Mesendoderm (in vitro differentiated cells): ENCODE measurements at regions not wholly inside any gene's neighbourhood (a gene's known extent, or its start where the extent isn't known, plus 50 kb on each side); places are given as distances from the start of the nearest gene placed in this dataset.

Experiments
- DNase-seq: peaks from one replicate; pipeline ENCODE4 v3.0.0; 2013
- H2AK5ac ChIP-seq: 2 replicates; pipeline ENCODE4 v1.6.1; 2013; ENCODE audit warnings: low read length, inconsistent platforms
- H2BK120ac ChIP-seq: 2 replicates; pipeline ENCODE4 v1.6.1; 2013; ENCODE audit warnings: low read depth, mild to moderate bottlenecking, low read length, moderate library complexity, mixed read lengths
- H2BK15ac ChIP-seq: replicated peaks from 2 replicates; pipeline ENCODE4 v1.6.1; 2013; ENCODE audit warnings: low read depth, mild to moderate bottlenecking, moderate library complexity
- H2BK5ac ChIP-seq: 2 replicates; pipeline ENCODE4 v1.6.1; 2013; ENCODE audit warnings: low read length, inconsistent platforms
- H3K18ac ChIP-seq: 2 replicates; pipeline ENCODE4 v1.6.1; 2013; ENCODE audit warnings: mild to moderate bottlenecking, low read length, mixed read lengths
- H3K23ac ChIP-seq: one replicate; pipeline ENCODE4 v1.6.1; 2013; ENCODE audit warnings: low read length
- H3K27ac ChIP-seq: 2 replicates; pipeline ENCODE4 v1.5.1; 2013; ENCODE audit warnings: low read depth, mild to moderate bottlenecking, inconsistent platforms, low read length, moderate library complexity
- H3K27me3 ChIP-seq: 2 replicates; pipeline ENCODE4 v1.6.1; 2013; ENCODE audit warnings: low read length, control low read depth, mild to moderate bottlenecking, inconsistent platforms; ENCODE audit not compliant: insufficient read depth, poor library complexity
- H3K36me3 ChIP-seq: 2 replicates; pipeline ENCODE4 v1.6.1; 2013; ENCODE audit warnings: low read length, inconsistent platforms; ENCODE audit not compliant: control insufficient read depth, insufficient read depth
- H3K4ac ChIP-seq: one replicate; pipeline ENCODE4 v1.6.1; 2013; ENCODE audit warnings: low read depth, mild to moderate bottlenecking, low read length, moderate library complexity
- H3K4me1 ChIP-seq: 2 replicates; pipeline ENCODE4 v1.6.1; 2013; ENCODE audit warnings: low read depth, low read length, inconsistent platforms; ENCODE audit not compliant: control insufficient read depth
- H3K4me2 ChIP-seq: 2 replicates; pipeline ENCODE4 v1.6.1; 2013; ENCODE audit warnings: low read length
- H3K4me3 ChIP-seq: 2 replicates; pipeline ENCODE4 v1.5.1; 2013; ENCODE audit warnings: mild to moderate bottlenecking, low read length
- H3K56ac ChIP-seq: one replicate; pipeline ENCODE4 v1.6.1; 2013; ENCODE audit warnings: low read length
- H3K79me1 ChIP-seq: 2 replicates; pipeline ENCODE4 v1.6.1; 2013; ENCODE audit warnings: low read length, inconsistent platforms
- H3K79me2 ChIP-seq: 2 replicates; pipeline ENCODE4 v1.6.1; 2013; ENCODE audit warnings: mild to moderate bottlenecking, low read length; ENCODE audit not compliant: control insufficient read depth, insufficient read depth
- H3K9ac ChIP-seq: 2 replicates; pipeline ENCODE4 v1.6.1; 2013; ENCODE audit warnings: low read length, inconsistent platforms
- H4K5ac ChIP-seq: one replicate; pipeline ENCODE4 v1.6.1; 2013; ENCODE audit warnings: low read length
- H4K8ac ChIP-seq: one replicate; pipeline ENCODE4 v1.6.1; 2013; ENCODE audit warnings: low read depth, mild to moderate bottlenecking, control low read depth, low read length, moderate library complexity
- WGBS: extraction: QIAGEN DNeasy Blood & Tissue Kit; methylation state at CpG from one replicate; pipeline ENCODE4 v1.1.7; 2013; ENCODE audit warnings: low lambda C conversion rate, missing lambda C conversion rate; ENCODE audit not compliant: insufficient coverage; ENCODE audit errors: extremely low coverage; 5-methylcytosine and 5-hydroxymethylcytosine counted together

DNA sequence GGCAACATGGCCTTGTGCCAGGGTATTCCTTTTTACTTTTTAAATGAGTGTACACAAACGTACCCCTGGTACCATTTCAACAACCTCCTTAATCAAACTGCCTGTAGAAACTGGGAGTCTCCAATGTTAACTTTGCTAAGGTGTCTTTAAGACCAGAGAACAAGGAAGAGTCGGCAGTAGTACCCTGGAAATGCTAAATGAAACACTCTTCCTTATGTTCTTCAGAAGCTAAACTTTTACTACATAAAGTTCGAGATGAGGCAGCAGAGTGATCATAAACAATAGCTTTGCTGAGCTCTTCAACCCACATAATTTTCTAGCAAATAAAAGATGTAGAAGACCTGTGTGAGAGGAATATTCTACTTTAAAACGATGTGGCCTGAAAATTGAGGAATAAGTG, 297.7 kb upstream of the NRIP1 start:
- no peak overlapping the region for H3K27ac ChIP-seq
- H3K23ac ChIP-seq: no peak overlapping the region
- H3K9ac ChIP-seq: no peak overlapping the region
- WGBS: no CpG with 5 or more reads among the region's 4 CpGs
- DNase-seq: no peak
- no peak overlapping the region for H3K4me3 ChIP-seq
- H3K79me2 ChIP-seq: no peaks in the 10 kb centered on the region
- H3K79me1 ChIP-seq: no peaks in the 10 kb centered on the region
- no peaks in the 10 kb centered on the region for H3K4me1 ChIP-seq
- no peak overlapping the region for H2BK120ac ChIP-seq
- no peak overlapping the region for H2BK5ac ChIP-seq
- no peak overlapping the region for H4K8ac ChIP-seq
- H4K5ac ChIP-seq: no peak overlapping the region
- H3K36me3 ChIP-seq: no peaks in the 10 kb centered on the region
- no peaks in the 10 kb centered on the region for H3K27me3 ChIP-seq
- no peak overlapping the region for H3K4me2 ChIP-seq
- no peak overlapping the region for H3K18ac ChIP-seq
- no peak overlapping the region for H2AK5ac ChIP-seq
- no peak overlapping the region for H3K56ac ChIP-seq
- no peak overlapping the region for H3K4ac ChIP-seq
- no peak overlapping the region for H2BK15ac ChIP-seq

DNA sequence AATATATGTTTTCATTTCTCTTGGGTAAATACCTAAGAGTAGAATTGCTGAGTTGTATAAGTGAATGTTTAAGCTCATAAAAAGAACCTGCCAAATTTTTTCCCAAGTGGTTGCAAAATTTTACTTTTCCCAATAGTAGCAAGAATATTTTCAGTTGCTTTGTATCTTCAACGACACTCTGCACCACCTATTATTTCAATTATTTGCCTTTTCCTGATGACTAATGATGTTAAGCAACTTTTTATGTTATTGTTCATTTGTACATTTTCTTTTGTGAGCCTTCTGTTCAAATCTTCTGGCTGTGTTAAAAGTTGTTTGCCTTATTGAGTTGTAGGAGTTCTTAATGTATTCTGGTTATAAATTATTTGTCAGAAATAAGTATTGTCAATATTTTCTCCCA, 299.1 kb upstream of the NRIP1 start:
- H3K18ac ChIP-seq: no peak overlapping the region
- no peaks in the 10 kb centered on the region for H3K4me1 ChIP-seq
- no peaks in the 10 kb centered on the region for H3K79me2 ChIP-seq
- H3K56ac ChIP-seq: no peak overlapping the region
- no peak overlapping the region for H3K4me2 ChIP-seq
- H3K4ac ChIP-seq: no peak overlapping the region
- H3K23ac ChIP-seq: no peak overlapping the region
- H2BK120ac ChIP-seq: no peak overlapping the region
- no peaks in the 10 kb centered on the region for H3K79me1 ChIP-seq
- DNase-seq: no peak
- no peak overlapping the region for H3K27ac ChIP-seq
- H4K8ac ChIP-seq: no peak overlapping the region
- no peak overlapping the region for H2BK5ac ChIP-seq
- H3K36me3 ChIP-seq: no peaks in the 10 kb centered on the region
- H3K27me3 ChIP-seq: no peaks in the 10 kb centered on the region
- no peak overlapping the region for H2BK15ac ChIP-seq
- no CpG with 5 or more reads among the region's 1 CpG for WGBS
- no peak overlapping the region for H3K4me3 ChIP-seq
- H3K9ac ChIP-seq: no peak overlapping the region
- no peak overlapping the region for H2AK5ac ChIP-seq
- H4K5ac ChIP-seq: no peak overlapping the region

DNA sequence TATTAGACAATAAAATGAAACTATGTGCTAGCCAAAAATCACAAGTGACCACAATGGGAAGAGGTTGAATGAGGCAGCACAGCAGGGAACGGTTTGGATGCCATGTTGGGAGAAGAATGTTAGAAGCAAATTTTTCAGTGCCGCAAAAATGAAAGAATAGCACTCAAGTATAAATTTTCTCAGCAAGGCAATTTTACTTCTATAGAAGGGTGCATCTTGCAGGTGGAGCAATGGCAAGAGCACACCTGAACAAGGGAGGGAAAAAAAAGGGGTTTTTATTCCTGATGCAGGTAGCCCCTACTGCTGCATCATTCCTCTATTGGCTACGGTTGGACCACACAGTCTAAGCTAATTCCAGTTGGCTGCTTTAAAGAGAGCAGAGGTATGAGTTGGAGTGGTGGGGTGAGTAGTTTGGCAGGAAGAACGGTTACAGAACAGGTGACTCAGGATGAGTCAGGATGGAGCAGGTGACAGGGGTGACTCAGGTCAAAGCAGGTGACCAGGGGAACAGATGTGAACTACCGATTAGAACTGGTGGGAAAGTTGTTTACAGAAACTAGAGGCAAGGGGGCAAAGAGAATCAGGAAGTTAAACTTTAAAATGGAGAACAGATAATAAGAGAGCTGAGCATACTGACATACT, 301.1 kb upstream of the NRIP1 start:
- no peaks in the 10 kb centered on the region for H3K27me3 ChIP-seq

DNA sequence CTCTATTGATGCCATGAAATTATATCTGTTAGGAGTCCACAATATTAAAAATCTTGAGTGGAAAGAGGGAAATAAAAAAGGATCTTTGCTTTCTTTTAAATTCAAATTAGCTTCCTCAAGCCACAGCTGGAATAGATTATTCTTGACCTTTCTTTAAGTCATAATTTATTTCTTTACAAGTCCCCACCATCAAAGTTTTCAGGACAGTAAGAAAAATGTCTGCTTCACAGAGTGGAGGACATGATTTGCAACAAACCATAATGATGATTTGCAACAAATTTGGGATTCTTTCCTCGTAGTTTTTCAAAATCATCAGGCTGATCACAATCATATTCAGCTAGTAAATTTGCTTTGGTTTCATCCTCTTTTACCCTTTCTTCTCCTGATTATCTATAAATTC, 301.8 kb upstream of the NRIP1 start:
- Histone ChIP-seq H3K27me3 (no peaks in the 10 kb centered on the region), H2BK120ac (no peak overlapping the region), H4K5ac (no peak overlapping the region), H3K4me2 (no peak overlapping the region), H2AK5ac (no peak overlapping the region), H3K18ac (no peak overlapping the region), H3K4me3 (no peak overlapping the region), H3K79me2 (no peaks in the 10 kb centered on the region), H3K27ac (no peak overlapping the region), H3K36me3 (no peaks in the 10 kb centered on the region), H3K4me1 (no peaks in the 10 kb centered on the region), H3K79me1 (no peaks in the 10 kb centered on the region), H4K8ac (no peak overlapping the region), H3K23ac (no peak overlapping the region), H2BK15ac (no peak overlapping the region), H3K56ac (no peak overlapping the region), H3K9ac (no peak overlapping the region), H2BK5ac (no peak overlapping the region), H3K4ac (no peak overlapping the region)
- no peak for DNase-seq
- no CpG with 5 or more reads among the region's 1 CpG for WGBS

More for the DNA sequence above, 301.1 kb upstream of the NRIP1 start:
- no CpG with 5 or more reads among the region's 5 CpGs for WGBS
- H3K4me2 ChIP-seq: no peak overlapping the region
- no peak overlapping the region for H3K23ac ChIP-seq
- H2AK5ac ChIP-seq: no peak overlapping the region
- H3K79me1 ChIP-seq: no peaks in the 10 kb centered on the region
- H3K79me2 ChIP-seq: no peaks in the 10 kb centered on the region
- no peak overlapping the region for H4K5ac ChIP-seq
- no peak overlapping the region for H4K8ac ChIP-seq
- no peak overlapping the region for H2BK5ac ChIP-seq
- H3K27ac ChIP-seq: no peak overlapping the region
- H3K4ac ChIP-seq: no peak overlapping the region
- no peak overlapping the region for H2BK120ac ChIP-seq
- no peaks in the 10 kb centered on the region for H3K4me1 ChIP-seq
- no peak overlapping the region for H2BK15ac ChIP-seq
- H3K56ac ChIP-seq: no peak overlapping the region
- H3K9ac ChIP-seq: no peak overlapping the region
- no peak overlapping the region for H3K4me3 ChIP-seq
- H3K36me3 ChIP-seq: no peaks in the 10 kb centered on the region
- peak; percentile 8 for DNase-seq
- no peak overlapping the region for H3K18ac ChIP-seq

DNA sequence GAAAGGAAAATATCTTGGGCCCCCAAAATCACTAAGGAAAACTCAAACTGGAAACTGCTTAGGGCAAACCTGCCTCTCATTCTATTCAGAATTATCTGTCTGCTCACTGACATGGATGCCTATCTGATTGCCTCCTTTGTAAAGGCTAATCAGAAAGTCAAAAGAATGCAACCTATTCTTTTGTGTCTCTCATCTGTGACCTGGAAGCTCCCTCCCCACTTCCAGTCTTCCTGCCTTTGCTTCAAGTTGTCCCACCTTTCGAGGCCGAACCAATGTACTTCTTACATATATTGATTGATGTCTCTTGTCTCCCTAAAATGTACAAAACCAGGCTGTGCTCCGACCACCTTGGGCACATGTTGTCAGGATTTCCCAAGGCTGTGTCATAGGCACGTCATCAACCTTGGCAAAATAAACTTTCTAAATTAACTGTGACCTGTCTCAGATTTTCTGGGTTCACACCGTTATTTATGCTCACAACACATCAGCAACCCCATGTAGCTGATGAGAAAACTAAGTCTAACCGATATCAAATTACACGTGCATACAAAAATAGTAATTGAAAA, 302.3 kb upstream of the NRIP1 start:
- H3K56ac ChIP-seq: peak overlapping the region; percentile 10
- DNase-seq: peak; percentile 74
- no peak overlapping the region for H4K5ac ChIP-seq
- WGBS: no CpG with 5 or more reads among the region's 7 CpGs
- H3K4me2 ChIP-seq: no peak overlapping the region
- H2BK15ac ChIP-seq: no peak overlapping the region
- H2BK120ac ChIP-seq: no peak overlapping the region
- H3K4ac ChIP-seq: no peak overlapping the region
- no peak overlapping the region for H2AK5ac ChIP-seq
- no peaks in the 10 kb centered on the region for H3K79me1 ChIP-seq
- H3K23ac ChIP-seq: no peak overlapping the region
- H3K4me1 ChIP-seq: no peaks in the 10 kb centered on the region
- H3K27ac ChIP-seq: no peak overlapping the region
- H3K4me3 ChIP-seq: no peak overlapping the region
- H3K27me3 ChIP-seq: no peaks in the 10 kb centered on the region
- peak overlapping the region; percentile 18 for H3K18ac ChIP-seq
- no peak overlapping the region for H4K8ac ChIP-seq
- H3K36me3 ChIP-seq: no peaks in the 10 kb centered on the region
- H3K79me2 ChIP-seq: no peaks in the 10 kb centered on the region
- H3K9ac ChIP-seq: no peak overlapping the region
- no peak overlapping the region for H2BK5ac ChIP-seq

DNA sequence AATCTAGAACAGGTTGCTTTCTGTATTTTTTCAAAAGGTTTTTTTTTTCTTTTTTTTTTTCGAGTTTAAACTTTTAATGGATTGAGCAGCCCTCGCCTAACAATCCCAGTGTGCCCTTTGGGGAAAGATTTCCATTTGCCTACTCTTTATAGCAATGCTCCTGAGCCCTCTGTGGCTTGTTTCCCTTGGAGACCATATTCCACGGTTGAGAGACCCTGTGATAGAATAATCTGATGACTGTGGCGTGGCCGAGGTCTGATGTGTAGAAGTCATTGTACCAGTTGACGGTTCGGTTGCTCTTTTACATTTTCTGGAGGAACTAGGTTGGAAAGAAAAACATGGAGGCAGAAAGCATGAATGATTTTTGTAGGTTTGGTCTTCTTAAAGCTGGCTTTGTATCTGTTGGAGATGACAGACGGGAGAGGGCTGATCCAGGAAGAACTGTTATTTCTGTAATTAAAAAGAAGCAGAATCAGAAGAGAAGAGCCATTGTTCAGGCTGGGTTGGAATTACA, 305.7 kb upstream of the NRIP1 start:
- no CpG with 5 or more reads among the region's 8 CpGs for WGBS
- Histone ChIP-seq H3K27ac (no peak overlapping the region), H2BK5ac (no peak overlapping the region), H3K79me1 (no peaks in the 10 kb centered on the region), H2BK15ac (no peak overlapping the region), H3K56ac (no peak overlapping the region), H3K4me1 (no peaks in the 10 kb centered on the region), H3K4me3 (no peak overlapping the region), H3K9ac (no peak overlapping the region), H3K79me2 (no peaks in the 10 kb centered on the region), H2AK5ac (no peak overlapping the region), H3K27me3 (no peaks in the 10 kb centered on the region), H3K36me3 (no peaks in the 10 kb centered on the region), H3K4me2 (no peak overlapping the region), H3K18ac (peak overlapping the region; percentile 47), H3K4ac (no peak overlapping the region), H3K23ac (no peak overlapping the region), H2BK120ac (no peak overlapping the region), H4K8ac (no peak overlapping the region), H4K5ac (peak overlapping the region; percentile 44)
- DNase-seq: no peak
